ENCODE measurements at regions not wholly inside any gene's neighbourhood (a gene's known extent, or its start where the extent isn't known, plus 50 kb on each side); places are given as distances from the start of the nearest gene placed in this dataset.

GRCh38 chr1:239197871-239198270, 188.5 kb upstream of the CHRM3 start:
- TF ChIP-seq CTCF (IDR thresholded peaks at IDR 0.05) = no peak
- TF ChIP-seq POLR2AphosphoS5 (IDR thresholded peaks at IDR 0.05) = no peak
- TF ChIP-seq POLR2A (IDR thresholded peaks at IDR 0.05) = no peak
